NCI-H1092 (cell line): ENCODE measurements at regions not wholly inside any gene's neighbourhood (a gene's known extent, or its start where the extent isn't known, plus 50 kb on each side); places are given as distances from the start of the nearest gene placed in this dataset.

Source experiments
- DNase-seq: peaks from one replicate; lab custom pipeline; 2025; lab: John Stamatoyannopoulos, UW

DNA sequence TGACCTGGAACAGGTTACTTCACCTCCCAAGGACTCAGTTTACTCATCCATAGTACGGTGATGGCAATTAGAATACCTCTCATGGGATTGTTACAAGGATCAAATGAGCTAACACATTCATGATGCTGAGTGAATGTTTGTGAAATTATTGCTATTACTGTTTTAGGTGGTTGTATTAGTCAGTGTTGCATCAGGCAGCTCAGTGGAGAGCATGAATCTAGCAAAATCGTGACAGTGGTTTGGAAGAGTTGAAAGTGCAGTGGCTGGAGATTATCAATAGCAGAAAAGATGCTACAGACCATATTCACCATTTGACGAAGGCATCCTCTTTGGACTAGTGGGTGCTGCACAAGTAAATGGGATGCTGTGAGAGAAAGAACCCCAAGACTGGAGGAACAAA lies 50.4 kb upstream of the CTNNBL1 start:
- no peak for DNase-seq

- no peak for DNase-seq
Measured at GRCh38 chr20:37642246-37642645, 51.6 kb upstream of the CTNNBL1 start.

- DNase-seq: peak; percentile 22
Measured at GRCh38 chr20:37640600-37641561, 52.9 kb upstream of the CTNNBL1 start.

- no peak for DNase-seq
Measured at GRCh38 chr20:37638527-37638926, 55.3 kb upstream of the CTNNBL1 start.

DNA sequence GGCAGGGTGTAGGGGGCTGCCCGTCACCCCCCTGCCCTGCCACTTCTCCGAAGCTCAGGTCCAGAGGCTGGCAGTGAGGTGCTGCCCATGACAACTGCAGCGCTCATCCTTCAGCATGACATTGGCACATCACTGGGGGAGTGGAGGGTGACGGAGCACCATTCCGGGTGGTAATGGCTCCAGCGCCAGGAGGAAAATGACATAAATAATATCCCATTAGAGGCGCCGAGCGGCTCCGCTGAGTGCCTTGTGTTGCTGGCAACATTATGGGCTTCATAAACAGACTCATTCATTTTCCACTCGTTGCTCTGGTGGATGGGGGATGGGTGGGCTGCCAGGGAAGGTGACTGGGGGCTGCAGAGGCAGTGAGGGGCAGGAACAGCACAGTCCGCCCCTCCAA lies 56.9 kb upstream of the CTNNBL1 start:
- peak; percentile 53 for DNase-seq

- no peak for DNase-seq
Measured at GRCh38 chr20:37636212-37636975, 57.4 kb upstream of the CTNNBL1 start.

GRCh38 chr20:37630993-37631392 lies 62.8 kb upstream of the CTNNBL1 start:
- no peak for DNase-seq

DNA sequence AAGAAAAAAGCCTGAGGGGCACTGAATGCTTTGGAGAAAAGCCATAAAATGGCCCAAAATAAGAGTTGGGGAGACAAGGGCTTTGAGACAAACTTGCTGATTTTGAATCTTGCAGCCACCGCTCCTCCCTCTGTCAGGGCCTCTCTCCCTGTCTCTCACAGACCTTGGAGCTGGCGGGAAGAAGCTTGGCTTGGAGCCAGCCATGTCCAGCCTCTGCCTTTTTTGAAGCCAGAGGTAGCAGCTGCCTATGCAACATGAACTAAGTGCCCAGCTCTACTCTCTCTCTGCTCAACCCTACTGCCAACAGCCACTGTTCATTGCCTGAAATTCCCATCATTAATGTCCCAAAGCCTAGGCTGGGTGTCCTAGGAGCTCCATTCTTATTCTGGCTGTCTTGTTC lies 63.7 kb upstream of the CTNNBL1 start:
- peak; percentile 82 for DNase-seq

- no peak for DNase-seq
Measured at GRCh38 chr20:37627767-37628130, 66.1 kb upstream of the CTNNBL1 start.

GRCh38 chr20:37627060-37627766 lies 66.6 kb upstream of the CTNNBL1 start:
- DNase-seq: no peak

GRCh38 chr20:37624963-37625362 lies 68.9 kb upstream of the CTNNBL1 start:
- DNase-seq: no peak

DNA sequence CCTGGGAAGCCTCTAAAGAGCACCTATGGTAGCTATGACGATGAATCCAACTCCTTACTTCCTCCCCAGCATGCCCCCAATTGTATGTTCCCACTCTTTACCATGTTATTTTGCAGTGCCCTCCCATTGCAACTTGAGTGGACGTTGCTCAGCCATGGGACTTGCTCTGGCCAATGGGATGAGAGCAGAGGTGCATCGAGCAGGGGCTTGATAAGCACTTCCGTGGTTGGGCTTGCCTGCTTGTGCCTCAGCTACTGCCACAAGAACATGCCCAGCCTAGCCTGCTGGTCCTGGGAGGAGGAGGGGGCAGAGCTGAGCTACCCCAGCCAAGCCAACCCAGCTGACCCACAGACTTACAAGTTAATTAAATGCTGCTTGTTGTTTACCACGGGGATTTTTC lies 71.1 kb upstream of the CTNNBL1 start:
- DNase-seq: no peak

DNA sequence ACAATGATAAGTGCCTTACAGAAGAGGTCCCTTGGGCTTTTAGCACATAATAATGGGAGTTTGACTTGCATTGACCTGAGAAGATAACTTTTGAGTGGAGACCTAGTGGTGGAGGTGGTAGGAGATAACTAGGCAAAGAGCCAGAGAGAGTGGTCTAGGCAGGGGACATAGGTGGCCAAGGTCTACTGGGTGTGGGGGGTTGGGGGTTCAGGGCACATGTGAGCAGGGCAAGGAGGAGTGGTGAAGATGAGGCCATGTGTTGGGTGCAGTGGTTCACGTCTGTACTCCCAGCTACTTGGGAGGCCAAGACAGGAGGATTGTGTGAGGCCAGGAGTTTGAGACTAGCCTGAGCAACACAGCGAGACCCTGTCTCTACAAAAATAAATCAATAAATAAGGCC lies 74.3 kb upstream of the CTNNBL1 start:
- no peak for DNase-seq

DNA sequence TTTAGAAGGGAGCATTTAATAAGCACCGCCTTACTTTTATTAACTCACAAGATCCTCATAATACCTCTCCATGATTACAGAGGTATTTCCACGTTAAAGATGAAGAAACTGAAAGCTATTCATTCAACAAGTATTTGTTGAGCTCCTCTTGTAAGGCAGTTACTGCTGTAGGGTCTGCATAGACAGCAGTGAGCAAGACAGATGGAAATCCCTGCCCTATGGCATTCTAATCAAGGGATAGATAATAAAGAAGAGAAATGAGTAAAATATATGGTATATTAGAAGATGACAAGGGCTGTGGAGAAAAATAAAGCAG lies 77.8 kb upstream of the CTNNBL1 start:
- no peak for DNase-seq

DNA sequence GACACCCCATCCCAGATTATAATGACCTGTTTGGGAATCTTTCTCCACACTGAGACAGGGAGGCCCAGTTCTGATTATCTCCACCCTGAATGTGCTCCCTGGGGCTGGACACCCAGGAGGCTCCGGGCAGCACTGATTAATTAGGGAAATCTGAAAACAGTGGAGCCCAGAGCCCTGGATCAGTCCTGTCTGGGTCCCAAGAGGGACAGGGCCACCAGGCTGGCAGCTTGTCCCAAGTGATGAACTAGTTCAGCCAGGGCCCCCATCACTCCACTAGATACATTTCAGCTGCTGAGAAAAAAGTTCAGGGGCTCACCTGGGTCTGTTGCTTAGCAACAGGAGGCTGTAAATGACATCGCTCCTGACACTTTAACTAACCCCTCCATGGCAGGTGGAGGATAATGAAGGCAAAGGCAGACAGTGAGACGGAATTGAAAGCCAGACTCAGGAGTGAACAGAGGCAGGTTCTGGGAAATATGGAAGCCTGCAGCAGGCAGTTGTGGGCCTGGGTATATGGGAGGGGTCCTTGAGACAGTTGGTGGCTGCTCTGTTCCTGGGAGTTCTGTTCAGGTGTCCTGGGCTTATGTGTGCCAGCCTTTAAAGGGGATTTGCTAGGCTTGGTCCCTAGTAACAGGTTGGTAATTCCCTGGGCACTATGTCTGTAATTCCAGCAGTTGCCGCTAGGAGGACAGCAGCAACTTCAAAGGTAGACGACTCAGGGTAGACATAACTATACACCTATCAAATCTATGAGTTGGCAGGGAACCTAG lies 78.3 kb upstream of the CTNNBL1 start:
- no peak for DNase-seq

- no peak for DNase-seq
Measured at GRCh38 chr20:37611852-37612251, 82.0 kb upstream of the CTNNBL1 start.

DNA sequence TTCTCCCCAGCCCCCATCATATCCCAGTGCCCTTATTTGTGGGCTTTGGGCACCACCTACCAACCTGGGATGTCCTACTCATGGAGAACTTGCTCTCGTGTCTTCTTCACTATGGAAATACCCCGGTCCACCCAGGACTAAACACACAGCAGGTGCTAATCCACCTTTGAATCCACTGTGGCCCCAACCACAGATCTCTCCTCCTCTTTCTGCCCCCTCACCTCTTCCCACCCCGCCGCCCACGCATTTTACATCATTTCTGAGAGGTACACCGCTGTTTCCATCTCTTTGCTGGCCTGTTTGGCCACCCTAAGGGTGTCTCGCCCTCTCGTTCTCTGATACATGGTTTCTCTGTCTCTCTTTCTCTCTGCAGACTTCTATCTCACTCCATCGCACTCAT lies 82.5 kb upstream of the CTNNBL1 start:
- DNase-seq: no peak

DNA sequence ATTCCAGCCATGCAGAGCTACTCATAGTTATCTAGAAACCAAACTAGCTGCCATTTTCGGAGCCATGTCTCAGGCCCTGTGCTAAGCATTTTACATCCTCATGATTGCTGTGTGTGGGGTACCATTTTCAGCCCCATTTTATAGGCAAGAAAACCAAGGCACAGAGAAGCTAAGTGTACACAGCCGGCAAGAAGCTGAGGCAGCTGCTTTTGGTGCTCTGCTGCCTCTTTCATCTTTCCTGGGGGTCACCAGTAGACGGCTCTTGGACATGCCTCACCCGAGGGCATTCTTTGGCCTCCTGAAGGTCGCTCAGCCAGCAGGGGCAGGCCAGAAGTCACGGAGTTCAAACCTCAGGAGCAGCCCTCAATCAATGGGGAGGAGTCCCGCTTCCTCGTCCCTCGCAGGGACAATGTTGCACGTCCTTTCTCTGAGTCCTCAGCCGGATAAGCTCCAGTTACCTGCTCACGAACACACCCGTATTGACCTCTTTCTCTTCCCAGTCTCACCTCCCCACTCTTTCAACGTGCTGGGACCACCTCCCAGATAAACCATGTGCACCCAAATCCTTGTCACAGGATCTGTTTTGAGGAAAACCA lies 82.6 kb upstream of the BLCAP start:
- no peak for DNase-seq

DNA sequence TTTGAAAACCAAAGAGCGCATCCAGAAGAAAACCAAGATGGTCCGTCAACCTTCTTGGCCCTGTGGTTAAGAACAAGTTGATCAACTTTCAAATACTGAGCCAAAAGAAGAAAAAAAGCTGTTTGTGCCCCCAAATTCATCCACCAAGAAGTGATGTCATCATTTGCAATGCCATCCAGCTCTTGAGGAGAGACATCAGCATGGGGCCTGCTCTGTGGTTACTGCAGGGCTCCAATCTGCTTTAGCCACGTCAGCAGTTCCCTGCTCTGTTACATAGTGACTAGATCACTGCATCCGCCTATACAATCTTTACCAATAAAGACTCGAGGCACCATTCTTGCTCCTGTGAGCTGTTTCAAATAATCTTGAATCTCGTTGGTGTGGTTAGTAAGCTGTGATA lies 75.0 kb upstream of the BLCAP start:
- no peak for DNase-seq

- DNase-seq: no peak
Measured at GRCh38 chr20:37600486-37600885, 72.8 kb upstream of the BLCAP start.

DNA sequence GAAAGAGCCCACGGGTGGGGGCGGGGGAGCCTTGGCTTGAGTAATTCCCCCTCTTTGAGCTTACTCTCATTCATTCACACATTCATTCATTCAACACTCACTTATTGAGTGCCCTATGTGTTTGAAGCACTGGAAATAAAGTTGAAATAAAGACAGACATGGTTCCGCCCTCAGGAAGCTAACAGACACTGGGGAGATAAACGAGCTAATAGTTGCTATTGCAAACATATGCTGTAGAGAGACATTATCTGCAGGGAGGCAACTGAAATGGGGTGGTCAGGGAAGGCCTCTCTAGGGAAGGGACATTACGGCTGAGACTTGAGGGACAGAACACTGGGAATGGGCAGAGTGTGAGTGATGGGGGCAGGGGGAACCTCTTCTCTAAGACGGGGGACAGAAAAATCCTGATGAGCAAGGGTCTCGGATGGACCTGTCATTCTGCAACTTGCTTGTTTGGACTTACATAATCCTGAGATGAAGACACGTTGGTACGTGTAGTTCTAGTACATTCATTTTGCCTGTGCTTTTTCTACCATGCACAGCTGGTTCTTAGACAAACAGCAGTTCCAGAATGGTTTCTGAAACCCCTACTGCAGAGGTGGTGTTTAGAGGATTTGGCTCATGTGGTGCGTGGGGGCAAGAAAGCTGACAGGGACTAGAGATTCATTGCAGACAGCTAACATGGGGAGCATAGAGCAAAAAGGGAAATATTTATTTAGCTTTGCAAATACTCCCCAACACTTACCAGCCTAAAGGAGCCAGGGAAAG lies 71.1 kb upstream of the BLCAP start:
- no peak for DNase-seq
